HepG2 (cell line): ENCODE measurements at regions not wholly inside any gene's neighbourhood (a gene's known extent, or its start where the extent isn't known, plus 50 kb on each side); places are given as distances from the start of the nearest gene placed in this dataset.

ENCODE experiments used
- CBFB ChIP-seq: sonication (generic); formaldehyde crosslinking; IDR thresholded peaks from 2 replicates; pipeline ENCODE4 v1.4.0; 2020; ENCODE audit warnings: missing genetic modification reagents
- FOXC1 ChIP-seq: sonication (generic); formaldehyde crosslinking; IDR thresholded peaks from 2 replicates; pipeline ENCODE4 v1.8.0; 2022; ENCODE audit warnings: mild to moderate bottlenecking, missing genetic modification reagents, borderline replicate concordance
- FOXM1 ChIP-seq: sonication (generic); formaldehyde crosslinking; IDR thresholded peaks from 2 replicates; pipeline ENCODE4 v1.5.0; 2020; ENCODE audit warnings: missing genetic modification reagents
- HNF4G ChIP-seq, 2 experiments: sonication (generic) in 1 of 2; formaldehyde crosslinking in 1 of 2; IDR thresholded peaks; 2 replicates each; pipeline versions ENCODE4 v1.4.0 to v1.6.1; 2011 to 2020; ENCODE audit warnings: borderline replicate concordance in 2 of 2, low read depth in 2 of 2, mild to moderate bottlenecking in 2 of 2, low read length in 1 of 2, missing genetic modification reagents in 1 of 2, moderate library complexity in 1 of 2
- KDM6A ChIP-seq: IDR thresholded peaks from 2 replicates; pipeline ENCODE4 v1.6.1; 2016; ENCODE audit warnings: low read depth
- MED1 ChIP-seq: sonication (generic); formaldehyde crosslinking; IDR thresholded peaks from 2 replicates; pipeline ENCODE4 v1.4.0; 2020; ENCODE audit warnings: missing genetic modification reagents
- SYNCRIP ChIP-seq: fragments of 200-400 bp; formaldehyde crosslinking; IDR thresholded peaks from 2 replicates; pipeline ENCODE4 v1.6.1; 2018; ENCODE audit warnings: mild to moderate bottlenecking, low read depth, low read length; ENCODE audit not compliant: insufficient read depth
- ZFP36 ChIP-seq: fragments of 150-350 bp; IDR thresholded peaks from 2 replicates; pipeline ENCODE4 v1.6.1; 2018; ENCODE audit warnings: borderline replicate concordance, low read length, low read depth; ENCODE audit not compliant: partially characterized antibody
- ZNF264 ChIP-seq: sonication (generic); formaldehyde crosslinking; IDR thresholded peaks from 2 replicates; pipeline ENCODE4 v1.4.0; 2020; ENCODE audit warnings: missing genetic modification reagents
- ZNF556 ChIP-seq: sonication (generic); formaldehyde crosslinking; IDR thresholded peaks from 2 replicates; pipeline ENCODE4 v1.4.0; 2020; ENCODE audit warnings: mild to moderate bottlenecking, missing genetic modification reagents, borderline replicate concordance
- ZSCAN9 ChIP-seq: IDR thresholded peaks from 2 replicates; pipeline ENCODE4 v1.6.1; 2016; ENCODE audit warnings: borderline replicate concordance
- TF ChIP-seq, protein P1 (sequence below), 2 experiments: sonication (generic) in 1 of 2; formaldehyde crosslinking in 1 of 2; IDR thresholded peaks; 2 replicates each; pipeline versions ENCODE4 v1.4.0 to v1.6.1; 2018 to 2020; ENCODE audit warnings: missing genetic modification reagents in 2 of 2, borderline replicate concordance in 1 of 2, low read depth in 1 of 2, mild to moderate bottlenecking in 1 of 2, missing biosample characterization in 1 of 2
- TF ChIP-seq, protein P2 (sequence below), 2 experiments: IDR thresholded peaks; 2 replicates each; pipeline ENCODE4 v1.6.1; 2011 to 2012; ENCODE audit warnings: low read length in 2 of 2, borderline replicate concordance in 1 of 2, low read depth in 1 of 2, mild to moderate bottlenecking in 1 of 2, moderate library complexity in 1 of 2
- TF ChIP-seq, protein P3 (sequence below): IDR thresholded peaks from 2 replicates; pipeline ENCODE4 v1.6.1; 2012; ENCODE audit warnings: inconsistent platforms

DNA sequence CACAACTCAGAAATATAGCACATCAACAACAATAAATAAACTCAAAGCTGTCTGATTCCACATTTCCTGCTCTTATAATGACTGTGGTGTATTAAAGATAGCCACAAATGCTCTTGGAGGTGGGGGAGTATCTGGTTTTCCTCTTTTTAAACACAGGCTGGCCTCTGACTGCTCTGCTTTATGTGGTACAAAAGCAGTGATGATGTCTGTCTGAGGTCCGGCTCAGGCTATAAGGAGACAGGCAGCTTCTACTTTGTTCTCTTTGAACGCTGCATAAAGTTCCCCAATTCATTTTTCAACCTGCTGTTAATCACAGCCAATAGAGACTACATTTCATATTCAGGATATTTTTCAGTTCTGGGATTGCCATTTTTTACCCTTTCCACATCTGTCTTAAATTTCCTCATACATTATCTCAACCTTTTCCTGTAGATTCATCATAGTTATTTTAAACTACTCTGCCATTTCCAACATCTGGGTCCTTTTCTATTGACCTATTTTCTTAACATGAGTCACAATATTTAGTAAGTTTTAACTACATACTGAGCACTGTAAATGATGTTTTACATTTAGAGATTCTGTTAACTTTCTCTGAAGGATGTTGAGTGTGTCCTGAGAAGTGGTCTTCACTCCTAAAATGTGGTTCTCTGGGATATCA is 64.9 kb downstream of the CRPPA start:
- TF ChIP-seq ZNF556 (CRISPR knock-in tag) = no peak
- TF ChIP-seq, protein P1, sequence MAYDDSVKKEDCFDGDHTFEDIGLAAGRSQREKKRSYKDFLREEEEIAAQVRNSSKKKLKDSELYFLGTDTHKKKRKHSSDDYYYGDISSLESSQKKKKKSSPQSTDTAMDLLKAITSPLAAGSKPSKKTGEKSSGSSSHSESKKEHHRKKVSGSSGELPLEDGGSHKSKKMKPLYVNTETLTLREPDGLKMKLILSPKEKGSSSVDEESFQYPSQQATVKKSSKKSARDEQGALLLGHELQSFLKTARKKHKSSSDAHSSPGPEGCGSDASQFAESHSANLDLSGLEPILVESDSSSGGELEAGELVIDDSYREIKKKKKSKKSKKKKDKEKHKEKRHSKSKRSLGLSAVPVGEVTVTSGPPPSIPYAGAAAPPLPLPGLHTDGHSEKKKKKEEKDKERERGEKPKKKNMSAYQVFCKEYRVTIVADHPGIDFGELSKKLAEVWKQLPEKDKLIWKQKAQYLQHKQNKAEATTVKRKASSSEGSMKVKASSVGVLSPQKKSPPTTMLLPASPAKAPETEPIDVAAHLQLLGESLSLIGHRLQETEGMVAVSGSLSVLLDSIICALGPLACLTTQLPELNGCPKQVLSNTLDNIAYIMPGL (CRISPR knock-in tag; IDR thresholded peaks at IDR 0.05; ENCODE audit: borderline replicate concordance in 1 of 2, low read depth in 1 of 2) = no peak
- TF ChIP-seq SYNCRIP = no peak
- no peak for TF ChIP-seq ZSCAN9
- no peak for TF ChIP-seq ZNF264 (CRISPR knock-in tag)
- TF ChIP-seq, protein P2, sequence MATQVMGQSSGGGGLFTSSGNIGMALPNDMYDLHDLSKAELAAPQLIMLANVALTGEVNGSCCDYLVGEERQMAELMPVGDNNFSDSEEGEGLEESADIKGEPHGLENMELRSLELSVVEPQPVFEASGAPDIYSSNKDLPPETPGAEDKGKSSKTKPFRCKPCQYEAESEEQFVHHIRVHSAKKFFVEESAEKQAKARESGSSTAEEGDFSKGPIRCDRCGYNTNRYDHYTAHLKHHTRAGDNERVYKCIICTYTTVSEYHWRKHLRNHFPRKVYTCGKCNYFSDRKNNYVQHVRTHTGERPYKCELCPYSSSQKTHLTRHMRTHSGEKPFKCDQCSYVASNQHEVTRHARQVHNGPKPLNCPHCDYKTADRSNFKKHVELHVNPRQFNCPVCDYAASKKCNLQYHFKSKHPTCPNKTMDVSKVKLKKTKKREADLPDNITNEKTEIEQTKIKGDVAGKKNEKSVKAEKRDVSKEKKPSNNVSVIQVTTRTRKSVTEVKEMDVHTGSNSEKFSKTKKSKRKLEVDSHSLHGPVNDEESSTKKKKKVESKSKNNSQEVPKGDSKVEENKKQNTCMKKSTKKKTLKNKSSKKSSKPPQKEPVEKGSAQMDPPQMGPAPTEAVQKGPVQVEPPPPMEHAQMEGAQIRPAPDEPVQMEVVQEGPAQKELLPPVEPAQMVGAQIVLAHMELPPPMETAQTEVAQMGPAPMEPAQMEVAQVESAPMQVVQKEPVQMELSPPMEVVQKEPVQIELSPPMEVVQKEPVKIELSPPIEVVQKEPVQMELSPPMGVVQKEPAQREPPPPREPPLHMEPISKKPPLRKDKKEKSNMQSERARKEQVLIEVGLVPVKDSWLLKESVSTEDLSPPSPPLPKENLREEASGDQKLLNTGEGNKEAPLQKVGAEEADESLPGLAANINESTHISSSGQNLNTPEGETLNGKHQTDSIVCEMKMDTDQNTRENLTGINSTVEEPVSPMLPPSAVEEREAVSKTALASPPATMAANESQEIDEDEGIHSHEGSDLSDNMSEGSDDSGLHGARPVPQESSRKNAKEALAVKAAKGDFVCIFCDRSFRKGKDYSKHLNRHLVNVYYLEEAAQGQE (IDR thresholded peaks at IDR 0.05; ENCODE audit: borderline replicate concordance in 1 of 2, low read depth in 1 of 2, low read length in 2 of 2) = no peak
- TF ChIP-seq FOXM1 (CRISPR knock-in tag) = no peak
- TF ChIP-seq, protein P3, sequence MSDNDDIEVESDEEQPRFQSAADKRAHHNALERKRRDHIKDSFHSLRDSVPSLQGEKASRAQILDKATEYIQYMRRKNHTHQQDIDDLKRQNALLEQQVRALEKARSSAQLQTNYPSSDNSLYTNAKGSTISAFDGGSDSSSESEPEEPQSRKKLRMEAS = no peak
- no peak for TF ChIP-seq HNF4G (IDR thresholded peaks at IDR 0.05; ENCODE audit: borderline replicate concordance, low read depth, low read length)
- TF ChIP-seq HNF4G (CRISPR knock-in tag; IDR thresholded peaks at IDR 0.05; ENCODE audit: borderline replicate concordance, low read depth) = no peak
- no peak for TF ChIP-seq MED1 (CRISPR knock-in tag)
- no peak for TF ChIP-seq ZFP36
- TF ChIP-seq KDM6A = no peak
- TF ChIP-seq CBFB (CRISPR knock-in tag) = no peak
- TF ChIP-seq FOXC1 (CRISPR knock-in tag) = no peak
